T-helper 2 cell treated with Interferon-gamma antibody and Interleukin-4, amounts not matched to agents 100 ng/mL and 5 ng/mL, for 36 hours (primary cell): ENCODE measurements at regions not wholly inside any gene's neighbourhood (a gene's known extent, or its start where the extent isn't known, plus 50 kb on each side); places are given as distances from the start of the nearest gene placed in this dataset.
"Not testable (repeated sequence)": the region's sequence is repeated elsewhere in the genome, so short reads cannot be mapped to it uniquely, and the experiment has no call there.

Experiments
- intact Hi-C: fragments of 100-400 bp; cut with micrococcal nuclease; formaldehyde crosslinking; loops from one replicate; pipeline ENCODE4 v1.15.1; 2023

DNA sequence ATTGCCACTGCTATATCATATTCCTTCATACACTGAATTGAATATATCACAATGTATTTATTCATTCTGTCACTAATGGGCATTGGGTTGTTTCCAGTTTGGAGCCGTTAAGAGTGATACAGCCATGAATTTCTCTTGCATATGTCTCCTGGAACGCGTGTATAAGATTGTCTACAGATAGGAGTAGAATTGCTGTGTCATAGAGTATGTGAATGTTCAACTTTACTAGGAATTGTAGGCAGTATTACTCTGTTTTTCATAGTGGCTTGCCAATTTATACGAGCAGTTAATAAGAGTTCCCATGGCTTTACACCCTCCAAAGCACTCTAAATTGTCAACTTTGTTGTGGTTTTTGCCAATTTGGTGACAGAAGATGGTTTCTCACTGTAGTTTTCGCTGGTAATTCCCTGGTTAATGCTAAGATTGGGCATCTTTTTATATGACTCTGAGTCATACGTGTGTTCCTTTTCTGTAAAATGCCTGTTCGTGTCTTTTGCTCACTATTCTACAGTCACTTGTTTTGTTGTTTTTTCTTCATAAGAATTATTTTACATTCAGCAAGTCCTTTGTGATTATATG, 136.1 kb upstream of the LIPC start:
- intact Hi-C loops = no loop called here

DNA sequence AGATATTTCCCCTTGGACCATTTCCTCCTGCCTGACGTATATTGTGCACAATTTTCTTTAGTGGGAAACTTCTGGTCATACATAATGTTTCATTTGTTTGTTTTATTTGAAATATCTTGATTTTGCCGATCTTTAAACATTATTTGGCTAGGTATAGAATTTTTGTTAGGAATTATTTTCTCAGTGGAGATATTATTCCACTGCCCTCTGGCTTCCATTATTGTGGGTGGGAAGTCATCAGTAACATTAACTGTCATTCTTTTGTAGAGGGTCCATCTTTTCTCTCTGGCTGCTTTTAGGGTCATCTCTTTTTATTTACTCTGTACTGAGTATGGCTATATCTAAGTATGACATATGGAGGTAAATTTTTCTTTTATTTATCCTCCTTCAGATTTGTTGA, 135.5 kb upstream of the LIPC start:
- intact Hi-C loops = no loop called here

DNA sequence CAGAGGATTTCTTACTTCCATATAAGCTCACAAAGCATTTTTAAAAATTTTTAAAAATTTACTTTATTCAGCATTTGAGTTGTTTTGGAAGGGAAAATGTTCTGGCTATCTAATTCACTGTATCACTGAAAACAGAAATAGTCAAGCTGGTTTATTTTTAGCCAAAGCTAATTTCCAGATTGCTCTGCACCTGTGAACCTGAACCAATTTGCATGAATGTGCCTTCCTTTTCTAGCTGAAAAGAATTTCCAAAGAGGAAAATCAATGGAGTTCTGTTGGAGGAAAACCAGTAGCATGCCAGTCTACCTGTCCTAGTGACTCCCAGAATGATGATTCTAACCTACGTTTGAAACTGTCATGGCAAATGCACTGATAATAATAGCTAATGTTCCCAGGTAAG, 134.2 kb upstream of the LIPC start:
- intact Hi-C loops = no loop called here

DNA sequence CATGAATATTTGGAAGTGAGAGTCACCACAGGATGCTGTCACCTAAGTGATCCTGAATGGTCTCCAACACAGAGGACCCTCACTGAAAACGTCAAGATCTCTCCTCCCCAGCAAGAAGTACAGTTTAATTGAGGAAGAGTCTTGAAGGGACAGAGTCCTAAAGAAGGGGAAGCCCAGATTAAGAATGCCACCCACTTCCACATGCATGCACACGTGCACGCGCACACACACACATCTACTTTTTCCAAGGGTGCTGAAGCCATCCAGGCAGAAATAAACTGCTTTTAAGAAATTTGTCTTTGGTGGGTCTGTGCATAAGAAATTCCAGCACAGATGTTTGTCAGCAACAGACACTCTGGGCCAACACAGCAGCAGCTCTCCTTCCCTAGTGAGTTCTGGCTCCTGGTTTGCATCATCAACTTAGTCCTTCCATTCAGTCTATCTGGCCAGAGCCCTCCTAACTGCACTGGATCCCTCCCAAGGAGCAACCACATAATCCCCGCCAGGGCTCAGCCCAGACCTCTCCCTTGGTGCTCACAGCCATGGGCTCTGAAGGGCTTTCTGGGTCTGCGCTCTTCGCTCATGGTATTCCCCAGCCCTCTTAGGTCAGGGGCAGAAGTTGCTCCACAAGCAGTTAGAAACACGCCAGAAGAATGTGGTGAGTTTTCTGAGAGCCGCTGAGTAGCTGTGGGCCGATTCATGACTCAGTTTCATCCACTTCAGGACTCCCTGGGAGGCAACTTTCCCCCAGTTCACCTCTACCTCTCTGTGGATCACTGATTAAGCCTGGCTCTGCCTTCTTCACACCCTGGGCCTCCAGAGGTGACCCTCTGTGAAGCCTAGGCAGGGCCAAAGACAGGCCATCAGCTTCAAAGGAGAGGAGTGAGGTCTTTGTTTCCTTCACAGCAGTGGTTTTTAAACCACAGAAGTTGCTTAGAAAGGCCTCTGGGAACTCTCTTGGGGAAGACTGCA, 132.6 kb upstream of the LIPC start:
- intact Hi-C loops = no loop called here

DNA sequence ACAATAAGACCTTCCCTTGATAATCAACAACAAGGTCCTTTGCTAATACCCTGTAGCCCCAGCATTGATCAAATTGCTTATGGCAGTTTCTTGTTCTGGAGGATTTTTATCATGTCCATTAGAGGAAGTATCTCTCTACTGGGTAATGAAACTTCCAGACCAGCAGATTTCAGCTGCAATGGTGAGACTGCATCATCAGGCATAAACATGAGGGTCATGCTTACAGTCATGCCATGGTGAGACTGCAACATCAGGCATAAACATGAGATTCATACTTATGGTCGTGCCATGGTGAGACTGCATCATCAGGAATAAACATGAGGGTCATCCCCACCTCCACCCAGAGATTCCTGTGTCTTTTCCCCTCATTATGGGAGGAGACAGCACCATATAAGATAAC, 129.0 kb upstream of the LIPC start:
- intact Hi-C loops = no loop called here

DNA sequence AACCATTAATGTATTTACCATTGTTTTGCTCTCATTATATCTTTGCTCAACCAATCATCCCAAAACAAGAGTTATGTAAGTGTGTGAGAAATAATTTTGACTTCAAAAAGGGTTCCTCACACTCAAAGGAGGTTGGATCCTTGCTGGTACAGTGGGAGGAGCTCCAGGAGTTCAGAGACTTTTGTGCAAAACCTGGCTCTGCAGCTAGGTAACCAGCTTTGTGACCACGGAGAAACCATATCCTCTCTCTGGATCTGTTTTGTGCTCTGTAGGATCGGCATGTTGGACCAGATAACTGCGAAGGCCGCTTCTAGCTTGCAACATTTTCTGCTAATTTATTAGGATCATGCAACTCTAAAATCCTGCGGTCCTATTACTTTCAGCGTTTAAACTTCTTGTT, 128.6 kb upstream of the LIPC start:
- intact Hi-C loops = no loop called here

DNA sequence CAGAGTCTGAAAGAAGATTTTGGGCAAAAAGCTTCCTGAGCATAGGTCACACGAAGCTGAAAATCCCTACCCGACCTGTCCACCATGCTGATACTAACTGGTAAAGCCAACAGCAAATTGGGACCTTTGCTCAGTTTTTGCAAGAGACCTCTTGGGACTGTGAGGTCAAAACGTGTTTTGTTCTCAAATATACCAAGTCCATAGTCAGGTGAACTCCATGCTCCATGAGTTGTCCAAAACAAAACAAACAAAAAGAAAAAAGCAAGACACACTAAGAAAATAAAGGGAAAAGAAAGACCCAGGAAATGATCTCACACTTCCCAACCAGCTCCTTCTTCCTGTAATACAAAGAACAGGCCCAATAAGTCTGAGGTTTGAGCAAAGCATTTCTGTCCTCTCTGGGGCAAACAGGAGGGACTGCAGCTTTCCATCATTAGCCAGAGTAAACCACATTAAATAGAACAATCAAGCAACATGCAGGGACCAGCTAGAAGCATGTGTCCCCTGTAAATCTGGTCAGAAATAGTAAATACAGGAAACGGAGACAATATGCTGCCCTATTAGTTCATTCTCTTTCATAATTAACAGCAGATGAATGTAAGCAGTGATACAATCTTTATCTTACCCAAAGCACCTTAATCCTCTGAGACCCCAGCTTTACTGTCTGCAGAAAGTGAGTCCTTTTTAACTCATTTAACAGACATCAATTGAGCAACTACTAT, 125.0 kb upstream of the LIPC start:
- intact Hi-C loops = no loop called here

DNA sequence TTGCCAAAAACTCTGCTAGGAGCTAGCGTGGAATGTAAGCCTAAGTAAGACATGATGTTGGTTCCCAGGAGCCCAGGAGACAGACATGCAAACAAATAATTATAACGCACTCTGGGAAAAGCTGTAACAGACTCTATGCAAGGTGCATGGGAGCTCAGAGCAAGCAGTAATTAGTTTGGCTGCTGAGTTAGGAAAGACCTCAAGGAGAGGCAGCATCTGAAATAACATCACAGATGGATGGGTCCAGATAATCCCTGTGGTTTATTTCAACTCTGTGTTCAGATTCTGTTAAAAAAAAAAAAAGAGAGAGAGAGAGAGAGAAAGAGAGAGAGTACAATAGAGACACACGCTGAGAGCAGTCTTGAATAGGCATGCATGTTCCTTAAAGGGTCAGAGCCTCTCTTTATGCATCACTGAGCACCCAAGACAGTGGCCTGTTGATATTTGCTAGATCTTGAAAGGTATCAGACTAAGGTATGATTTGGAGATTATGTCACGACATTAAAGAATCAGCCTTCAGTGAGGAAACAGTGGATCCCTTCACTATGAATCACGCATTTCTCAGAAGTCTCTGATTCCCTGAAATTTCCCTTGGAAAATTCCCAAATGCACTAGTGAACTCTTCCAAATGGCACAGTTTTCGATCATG, 124.4 kb upstream of the LIPC start:
- intact Hi-C loops = no loop called here

DNA sequence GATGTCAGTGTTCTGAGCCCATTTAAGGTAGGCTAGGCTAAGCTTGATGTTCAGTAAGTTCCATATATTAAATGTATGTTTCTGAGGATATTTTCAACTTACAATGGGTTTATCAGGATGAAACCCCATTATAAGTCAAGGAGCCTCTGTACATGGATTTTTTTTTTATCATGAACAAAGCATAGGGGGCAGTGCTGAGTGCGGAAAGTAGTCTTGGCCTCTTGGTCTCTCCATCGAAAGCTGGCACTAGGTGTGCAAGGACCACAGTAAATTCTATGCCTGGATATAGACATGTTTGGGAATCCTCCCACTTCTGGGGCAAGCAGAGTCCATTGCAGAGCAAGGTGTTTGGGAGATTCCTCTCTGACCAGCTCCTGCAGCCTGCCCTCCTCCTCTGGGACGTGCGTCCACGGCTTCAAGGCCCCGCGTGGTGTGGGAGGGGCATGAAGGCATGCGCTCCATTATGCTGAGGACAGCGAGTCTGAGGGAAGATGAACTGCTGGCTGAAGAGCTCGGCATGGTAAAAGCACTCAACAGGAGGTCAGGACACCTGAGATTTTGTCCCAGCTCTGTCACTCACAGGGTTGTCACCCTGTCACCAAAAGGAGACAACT, 122.9 kb upstream of the LIPC start:
- intact Hi-C loops = no loop called here

DNA sequence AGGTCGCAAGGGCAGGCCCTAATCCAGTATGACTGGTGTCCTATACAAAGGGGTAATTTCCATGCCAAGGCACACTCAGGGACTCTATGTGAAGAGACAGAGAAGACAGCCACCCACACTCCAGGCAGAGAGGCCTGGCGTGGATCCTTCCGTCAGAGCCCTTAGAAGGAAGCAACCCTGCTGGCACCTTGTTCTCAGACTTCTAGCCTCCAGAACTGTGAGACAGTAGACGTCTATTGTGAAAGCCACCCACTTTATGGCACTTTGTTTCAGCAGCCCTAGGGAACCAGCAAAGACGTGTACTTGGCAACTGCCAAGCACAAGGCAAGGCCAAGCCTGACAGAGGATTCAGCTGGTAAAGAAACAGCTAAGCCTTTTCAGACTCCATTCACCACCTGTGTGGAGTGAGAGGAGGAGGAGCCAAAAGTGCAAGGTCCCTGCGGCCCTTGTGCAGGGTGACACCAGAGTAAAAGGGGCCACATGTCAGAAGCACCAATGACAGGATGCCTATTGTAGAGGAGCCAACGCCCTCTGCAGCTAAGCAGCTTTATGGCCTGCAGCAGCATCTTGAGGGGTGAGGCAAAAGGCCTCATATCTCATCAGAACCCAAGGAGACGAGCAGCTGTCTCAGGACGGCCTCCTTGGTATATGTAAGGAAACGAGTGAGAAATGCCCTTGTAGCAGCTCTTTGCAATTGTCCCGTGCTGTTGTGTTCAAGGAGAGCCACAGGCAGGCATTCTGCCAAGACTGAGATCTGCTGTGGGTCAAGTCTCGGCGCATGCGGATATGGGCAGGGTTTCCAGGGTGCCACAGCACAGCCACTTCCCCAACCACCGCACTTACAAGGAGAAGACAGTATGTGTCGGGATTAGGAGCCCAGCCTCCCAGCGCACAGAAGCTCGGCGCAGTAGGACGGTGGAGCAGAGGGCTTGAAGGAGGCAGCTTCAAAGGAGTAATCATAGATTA, 121.5 kb upstream of the LIPC start:
- intact Hi-C loops = no loop called here

DNA sequence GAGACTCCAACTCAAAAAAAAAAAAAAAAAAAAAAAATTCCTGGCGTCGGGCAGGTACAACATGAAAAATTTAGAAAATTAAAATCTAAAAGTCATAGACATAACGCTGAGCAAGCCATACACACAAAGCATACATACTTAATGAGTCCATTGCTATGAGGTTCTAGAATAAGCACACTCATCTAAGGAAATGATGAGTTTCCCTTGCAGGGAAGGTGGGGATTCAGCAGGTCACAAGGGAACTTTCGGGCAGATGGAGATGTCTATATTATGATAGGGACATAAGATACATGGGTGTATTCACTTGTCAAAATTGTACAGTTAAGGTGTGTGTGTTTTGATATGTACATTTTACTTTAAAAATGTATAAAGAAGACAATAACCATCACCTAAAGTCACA, 120.2 kb upstream of the LIPC start:
- intact Hi-C loops = no loop called here

DNA sequence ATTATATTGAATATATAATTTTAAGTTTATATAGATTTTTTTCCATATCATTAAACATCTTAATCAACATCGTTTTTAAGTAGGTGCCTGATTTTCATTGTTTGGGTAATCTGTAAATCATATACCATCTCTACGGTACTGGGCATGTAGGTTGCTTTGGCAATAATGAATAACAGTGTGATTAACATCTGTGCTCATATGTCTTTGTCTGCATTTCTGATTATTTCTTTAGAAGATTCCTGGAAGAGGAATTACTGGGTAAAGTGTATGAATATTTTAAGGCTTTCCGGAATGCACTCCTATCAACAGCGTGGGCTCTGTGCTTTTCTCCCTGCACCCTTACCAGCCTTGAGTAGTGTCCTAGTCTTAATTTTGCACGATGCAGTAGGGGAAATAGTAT, 119.8 kb upstream of the LIPC start:
- intact Hi-C loops = no loop called here

DNA sequence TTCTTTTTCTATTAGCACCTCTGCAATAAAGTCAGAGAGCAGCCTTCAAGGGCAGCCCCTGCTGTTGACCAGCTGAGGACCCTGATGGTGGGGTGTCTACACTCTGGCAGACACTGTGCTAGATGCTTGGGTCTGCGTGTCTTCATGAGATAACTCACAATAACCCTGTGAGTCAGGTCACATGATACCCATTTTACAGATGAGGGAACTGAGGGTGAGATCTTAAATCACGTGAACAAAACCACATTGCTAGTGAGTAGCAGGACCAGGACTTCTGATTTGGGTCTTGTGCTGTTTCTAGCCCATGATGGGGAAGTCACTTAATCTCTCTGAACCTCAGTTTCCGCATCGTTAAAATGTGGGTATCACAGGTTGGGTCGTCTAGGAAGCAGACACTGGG, 118.5 kb upstream of the LIPC start:
- intact Hi-C loops = no loop called here

DNA sequence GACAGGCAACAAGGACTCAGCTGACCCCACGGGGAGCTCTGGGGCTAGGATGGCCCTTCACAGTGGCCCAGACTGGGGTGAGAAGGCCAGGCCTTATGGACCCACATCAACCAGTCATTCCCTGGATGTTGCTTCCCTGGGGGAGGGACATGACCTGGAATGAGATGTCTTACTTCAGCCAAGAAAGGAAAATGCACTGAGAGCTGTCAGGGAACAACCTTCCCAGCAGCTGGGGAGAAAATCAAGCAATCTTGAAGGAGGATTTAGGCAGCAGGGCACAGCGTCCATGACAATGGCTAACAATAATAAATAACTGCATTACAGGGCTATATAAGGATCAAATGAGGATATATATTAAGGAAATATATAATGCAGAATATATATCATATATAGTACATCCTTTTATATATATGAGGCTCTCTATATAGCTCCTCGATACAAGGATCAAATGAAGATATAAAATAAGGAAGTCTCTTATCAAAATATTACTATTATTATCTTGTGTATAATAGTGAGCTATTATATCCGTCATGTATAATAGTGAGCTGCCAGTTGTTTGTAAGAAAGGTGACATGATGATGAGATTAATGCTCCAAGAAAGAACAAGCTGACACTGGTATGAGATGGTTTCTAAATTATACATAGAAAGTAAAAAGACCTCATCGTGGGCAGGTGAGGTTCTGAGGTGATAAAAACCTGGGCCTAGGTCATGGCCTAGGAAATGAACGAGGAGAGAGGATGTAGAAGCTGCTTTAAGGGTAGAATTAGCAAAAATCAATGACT, 117.8 kb upstream of the LIPC start:
- intact Hi-C loops = loop anchor here (2.0 kb wide), 1 partner anchor 19 kb away; no protein-coding TSS in a partner anchor

DNA sequence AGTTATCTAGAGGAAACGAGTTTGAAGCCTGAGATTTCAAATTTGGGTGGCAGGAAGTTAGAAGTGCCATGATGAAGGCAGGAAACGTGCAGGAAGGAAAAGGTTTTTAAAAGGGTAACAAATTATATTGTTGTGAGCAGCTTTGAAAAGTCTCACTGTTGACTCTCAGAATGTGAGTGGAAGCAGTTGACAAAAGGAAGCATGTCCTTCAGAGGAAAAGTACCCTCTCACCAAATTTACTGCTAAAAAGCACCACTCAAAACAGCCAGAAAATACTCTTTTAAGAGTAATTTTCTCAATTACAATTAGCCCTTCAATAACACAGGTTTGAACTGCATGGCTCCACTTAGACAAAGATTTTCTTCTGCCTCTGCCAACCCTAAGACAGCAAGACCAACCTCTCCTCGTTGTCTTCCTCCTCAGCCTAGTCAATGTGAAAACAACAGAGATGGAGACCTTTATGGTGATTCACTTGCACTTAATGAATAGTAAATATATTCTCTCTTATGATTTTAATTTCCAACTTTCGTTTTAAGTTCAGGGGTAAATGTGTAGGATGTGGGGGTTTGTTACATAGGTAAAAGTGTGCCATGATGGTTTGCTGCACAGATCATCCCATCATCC, 117.1 kb upstream of the LIPC start:
- intact Hi-C loops = loop anchor here (2.0 kb wide), 1 partner anchor 18 kb away; no protein-coding TSS in a partner anchor

DNA sequence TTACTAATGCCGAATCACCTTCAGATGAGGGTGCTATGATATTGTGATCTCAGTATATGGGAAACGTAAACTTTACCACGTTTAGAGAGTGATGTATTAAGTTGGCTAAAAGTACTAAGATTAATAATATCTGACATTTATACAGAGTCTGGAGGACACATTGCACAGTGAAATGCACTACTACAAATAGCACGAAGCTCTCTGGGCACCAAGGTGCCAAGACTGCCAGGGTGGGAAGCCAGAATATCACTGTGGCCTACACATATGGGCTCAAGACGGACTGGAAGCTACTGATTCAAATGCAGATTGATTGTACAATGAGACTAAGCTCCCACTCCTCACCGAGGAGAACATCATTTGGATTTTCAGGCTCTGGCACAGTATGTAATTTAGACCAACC, 113.3 kb upstream of the LIPC start:
- intact Hi-C loops = no loop called here

DNA sequence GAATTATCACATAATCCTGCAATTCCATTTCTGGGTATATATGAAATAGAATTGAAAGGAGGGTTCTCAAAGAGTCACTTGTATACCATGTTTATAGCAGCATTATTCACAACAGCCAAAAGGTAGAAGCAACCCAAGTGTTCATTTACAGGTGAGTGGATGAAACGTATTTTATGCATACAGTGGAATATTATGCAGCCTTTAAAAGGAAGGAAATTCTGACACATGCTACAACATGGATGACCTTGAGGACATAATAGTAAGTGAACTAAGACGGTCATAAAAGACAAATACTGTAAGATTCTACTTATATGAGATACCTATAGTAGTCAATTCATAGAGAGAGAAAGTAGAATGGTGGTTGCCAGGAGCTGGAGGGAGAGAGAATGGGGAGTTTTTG, 110.8 kb upstream of the LIPC start:
- intact Hi-C loops = no loop called here

DNA sequence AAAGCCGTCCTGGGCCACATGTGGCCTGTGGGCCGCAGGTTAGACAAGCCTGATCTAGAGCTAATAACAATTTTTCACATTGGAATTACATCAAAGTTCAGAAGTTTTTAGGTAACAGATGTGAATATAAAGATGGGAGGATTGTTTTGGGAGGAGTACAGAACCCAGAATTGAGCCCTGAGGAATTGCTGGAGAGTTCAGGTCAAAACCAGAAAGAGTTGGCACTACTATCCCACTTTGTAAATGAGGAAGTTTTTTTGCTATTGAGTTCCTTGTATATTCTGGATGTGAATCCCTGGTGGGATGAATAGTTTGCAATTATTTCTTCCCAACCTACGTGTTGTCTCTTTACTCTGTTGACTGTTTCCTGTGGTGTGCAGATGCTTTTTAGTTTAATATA, 109.5 kb upstream of the LIPC start:
- intact Hi-C loops = no loop called here

DNA sequence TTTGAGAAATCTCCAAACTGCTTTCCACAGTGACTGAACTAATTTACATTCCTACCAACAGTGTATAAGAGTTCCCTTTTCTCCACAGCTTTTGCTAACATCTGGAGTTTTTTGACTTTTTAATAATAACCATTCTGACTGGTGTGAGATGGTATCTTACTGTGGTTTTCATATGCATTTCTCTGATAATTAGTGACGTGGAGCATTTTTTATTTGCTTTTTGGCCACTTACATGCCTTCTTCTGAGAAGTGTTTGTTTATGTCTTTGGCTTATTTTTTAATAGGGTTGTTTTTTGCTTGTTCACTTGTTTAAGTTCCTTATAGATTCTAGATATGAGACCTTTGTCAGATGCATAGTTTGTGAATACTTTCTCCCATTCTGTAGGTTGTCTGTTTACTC, 108.5 kb upstream of the LIPC start:
- intact Hi-C loops = not testable (repeated sequence)
